Colonic mucosa (tissue), 4 donors: ENCODE measurements at regions not wholly inside any gene's neighbourhood (a gene's known extent, or its start where the extent isn't known, plus 50 kb on each side); places are given as distances from the start of the nearest gene placed in this dataset.

Experiments
- DNase-seq: peaks from one replicate; pipeline ENCODE4 v3.0.0-alpha.2; 2020
- H3K27ac ChIP-seq: fragments of 200-600 bp; one replicate; pipeline ENCODE4 v1.8.0; 2021
- H3K27me3 ChIP-seq: fragments of 200-600 bp; one replicate; pipeline ENCODE4 v1.8.0; 2021
- H3K36me3 ChIP-seq: fragments of 200-600 bp; one replicate; pipeline ENCODE4 v1.8.0; 2021
- H3K4me1 ChIP-seq: fragments of 200-600 bp; one replicate; pipeline ENCODE4 v1.8.0; 2021; ENCODE audit warnings: mild to moderate bottlenecking
- H3K4me3 ChIP-seq: fragments of 200-600 bp; one replicate; pipeline ENCODE4 v1.8.0; 2021
- H3K9ac ChIP-seq, 2 donors: one replicate each; pipeline ENCODE4 v1.7.0; 2013; ENCODE audit warnings: control low read depth in 2 of 2, low read depth in 2 of 2, low read length in 2 of 2
- H3K9me3 ChIP-seq: fragments of 200-600 bp; one replicate; pipeline ENCODE4 v1.8.0; 2021
- CTCF ChIP-seq: fragments of 200-600 bp; IDR thresholded peaks from one replicate; pipeline ENCODE4 v1.8.0; 2022; ENCODE audit warnings: antibody characterized with exemption, mild to moderate bottlenecking
- intact Hi-C: fragments of 100-400 bp; cut with DNase I; formaldehyde crosslinking; loops from one replicate; pipeline ENCODE4 v1.14.1; 2022
- donor health status: healthy.
- donor health status: DM: no; HTN: no; CAD: no.
- donor health status: DM: no; HTN: no; CAD: no.

- no peaks in the 10 kb centered on the region for H3K9me3 ChIP-seq
- no peak for DNase-seq
- H3K27ac ChIP-seq, result no peak overlapping the region
- no peaks in the 10 kb centered on the region for H3K4me1 ChIP-seq
- intact Hi-C loops, result no loop called here
- no peak for TF ChIP-seq CTCF
- H3K9ac ChIP-seq, result no peak overlapping the region
- H3K4me3 ChIP-seq, result no peak overlapping the region
- H3K27me3 ChIP-seq, result no peaks in the 10 kb centered on the region
- H3K36me3 ChIP-seq, result no peaks in the 10 kb centered on the region
Observed at GRCh38 chr16:66036184-66036583, 330.3 kb upstream of the CDH5 start.

DNA sequence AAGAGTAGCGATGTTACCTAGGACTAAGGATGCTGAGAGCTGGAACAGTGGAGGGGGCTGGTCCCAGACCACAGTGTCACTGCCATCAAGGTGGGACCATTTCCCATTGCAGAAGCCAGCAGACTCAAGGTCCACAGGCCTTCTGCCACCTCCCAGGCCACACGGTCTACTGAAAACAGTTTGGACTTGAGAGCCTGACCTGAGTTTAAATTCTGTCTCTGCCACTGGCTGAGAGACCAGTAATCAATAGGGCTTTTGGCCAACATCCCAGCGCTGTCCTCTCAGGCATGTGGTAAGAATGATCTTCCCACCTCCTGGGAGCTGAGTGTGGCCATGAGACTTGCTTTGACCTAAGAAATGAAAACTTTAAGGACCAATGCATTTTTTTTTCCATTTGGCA lies 331.4 kb upstream of the CDH5 start:
- no peak overlapping the region for H3K4me3 ChIP-seq
- H3K27ac ChIP-seq, result no peak overlapping the region
- H3K4me1 ChIP-seq, result no peaks in the 10 kb centered on the region
- intact Hi-C loops, result no loop called here
- no peaks in the 10 kb centered on the region for H3K9me3 ChIP-seq
- H3K27me3 ChIP-seq, result no peaks in the 10 kb centered on the region
- no peak overlapping the region for H3K9ac ChIP-seq
- no peak for DNase-seq
- H3K36me3 ChIP-seq, result no peaks in the 10 kb centered on the region
- TF ChIP-seq CTCF, result no peak

- Histone ChIP-seq H3K27ac (no peak overlapping the region), H3K4me3 (no peak overlapping the region), H3K4me1 (no peaks in the 10 kb centered on the region), H3K9me3 (no peaks in the 10 kb centered on the region), H3K9ac (no peak overlapping the region), H3K36me3 (no peaks in the 10 kb centered on the region), H3K27me3 (no peaks in the 10 kb centered on the region)
- DNase-seq, result no peak
- intact Hi-C loops, result no loop called here
- no peak for TF ChIP-seq CTCF
Observed at GRCh38 chr16:66032841-66033240, 333.6 kb upstream of the CDH5 start.

GRCh38 chr16:66030036-66030435 lies 336.5 kb upstream of the CDH5 start:
- Histone ChIP-seq H3K4me1 (no peaks in the 10 kb centered on the region), H3K36me3 (no peaks in the 10 kb centered on the region), H3K9me3 (no peaks in the 10 kb centered on the region), H3K27me3 (no peaks in the 10 kb centered on the region), H3K4me3 (no peak overlapping the region), H3K9ac (no peak overlapping the region), H3K27ac (no peak overlapping the region)
- DNase-seq, result no peak
- TF ChIP-seq CTCF, result no peak
- intact Hi-C loops, result no loop called here

DNA sequence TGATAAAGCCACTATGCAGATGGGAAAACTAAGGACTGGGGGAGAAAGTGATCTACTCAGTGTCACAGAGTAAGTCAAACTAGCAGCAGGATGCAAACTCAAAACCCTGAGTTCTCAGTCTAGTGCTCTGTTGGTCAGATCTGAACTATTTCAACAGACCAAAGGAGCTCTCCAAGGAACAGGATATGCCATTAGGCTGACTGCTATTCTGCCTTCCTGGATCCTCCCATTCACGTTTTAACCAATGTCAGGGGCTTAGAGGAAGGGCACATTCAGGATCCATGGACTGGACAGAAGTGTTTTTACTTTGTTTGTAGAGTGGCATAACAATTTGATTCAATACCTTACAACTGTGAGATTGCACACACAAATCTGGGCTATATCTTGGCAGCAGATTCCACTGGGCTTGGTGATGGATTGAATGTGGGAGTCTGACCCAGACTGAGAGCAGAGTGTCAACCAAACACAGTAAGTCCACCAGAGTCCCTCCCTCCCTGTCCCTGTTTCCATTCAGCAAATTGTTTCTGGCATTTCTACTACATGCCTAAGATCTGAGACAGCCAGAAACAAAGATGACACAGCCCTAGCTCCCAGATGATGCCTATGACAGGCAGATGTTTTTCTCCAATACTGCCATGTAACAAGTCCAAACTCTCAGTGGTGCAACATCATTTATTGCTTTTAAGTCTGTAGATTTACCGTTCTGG lies 337.8 kb upstream of the CDH5 start:
- no peaks in the 10 kb centered on the region for H3K9me3 ChIP-seq
- no peak overlapping the region for H3K4me3 ChIP-seq
- intact Hi-C loops, result no loop called here
- H3K4me1 ChIP-seq, result no peaks in the 10 kb centered on the region
- no peak for DNase-seq
- no peak overlapping the region for H3K9ac ChIP-seq
- H3K27ac ChIP-seq, result no peak overlapping the region
- no peaks in the 10 kb centered on the region for H3K36me3 ChIP-seq
- TF ChIP-seq CTCF, result no peak
- H3K27me3 ChIP-seq, result no peaks in the 10 kb centered on the region
